Nephron (organoid): ENCODE measurements at regions not wholly inside any gene's neighbourhood (a gene's known extent, or its start where the extent isn't known, plus 50 kb on each side); places are given as distances from the start of the nearest gene placed in this dataset.

ENCODE experiments used
- H3K27ac Mint-ChIP-seq, 3 experiments: 2 replicates each; pipeline ENCODE4 v1.8.0; 2020; ENCODE audit warnings: mixed read lengths in 3 of 3, mild to moderate bottlenecking in 2 of 3, moderate library complexity in 1 of 3
- H3K27me3 Mint-ChIP-seq: 2 replicates; pipeline ENCODE4 v1.8.0; 2021; ENCODE audit warnings: low read depth, mild to moderate bottlenecking, moderate library complexity, mixed read lengths
- H3K36me3 Mint-ChIP-seq: 2 replicates; pipeline ENCODE4 v1.8.0; 2020; ENCODE audit warnings: low read depth, mixed read lengths
- H3K4me1 Mint-ChIP-seq: 2 replicates; pipeline ENCODE4 v1.8.0; 2020; ENCODE audit warnings: mixed read lengths
- H3K4me3 Mint-ChIP-seq, 3 experiments: 2 replicates each; pipeline ENCODE4 v1.8.0; 2020; ENCODE audit warnings: mild to moderate bottlenecking in 3 of 3, mixed read lengths in 3 of 3, moderate library complexity in 2 of 3
- H3K9me3 Mint-ChIP-seq: 2 replicates; pipeline ENCODE4 v1.8.0; 2020; ENCODE audit warnings: mixed read lengths
- TF ChIP-seq, protein P1 (sequence below), 3 experiments: fragments of 200-600 bp; sonication (generic); IDR thresholded peaks; one replicate each; pipeline ENCODE4 v1.5.0; 2021; ENCODE audit warnings: antibody characterized with exemption in 3 of 3; ENCODE audit not compliant: unreplicated experiment in 3 of 3

GRCh38 chr10:63919575-63920279 lies 398.5 kb downstream of the REEP3 start:
- no peaks in the 10 kb centered on the region for H3K36me3 Mint-ChIP-seq
- H3K27me3 Mint-ChIP-seq: no peaks in the 10 kb centered on the region
- peaks cover 45% of the 10 kb centered on the region for H3K4me1 Mint-ChIP-seq
- H3K9me3 Mint-ChIP-seq: no peaks in the 10 kb centered on the region
- H3K4me3 Mint-ChIP-seq: no peak overlapping the region
- TF ChIP-seq, protein P1, sequence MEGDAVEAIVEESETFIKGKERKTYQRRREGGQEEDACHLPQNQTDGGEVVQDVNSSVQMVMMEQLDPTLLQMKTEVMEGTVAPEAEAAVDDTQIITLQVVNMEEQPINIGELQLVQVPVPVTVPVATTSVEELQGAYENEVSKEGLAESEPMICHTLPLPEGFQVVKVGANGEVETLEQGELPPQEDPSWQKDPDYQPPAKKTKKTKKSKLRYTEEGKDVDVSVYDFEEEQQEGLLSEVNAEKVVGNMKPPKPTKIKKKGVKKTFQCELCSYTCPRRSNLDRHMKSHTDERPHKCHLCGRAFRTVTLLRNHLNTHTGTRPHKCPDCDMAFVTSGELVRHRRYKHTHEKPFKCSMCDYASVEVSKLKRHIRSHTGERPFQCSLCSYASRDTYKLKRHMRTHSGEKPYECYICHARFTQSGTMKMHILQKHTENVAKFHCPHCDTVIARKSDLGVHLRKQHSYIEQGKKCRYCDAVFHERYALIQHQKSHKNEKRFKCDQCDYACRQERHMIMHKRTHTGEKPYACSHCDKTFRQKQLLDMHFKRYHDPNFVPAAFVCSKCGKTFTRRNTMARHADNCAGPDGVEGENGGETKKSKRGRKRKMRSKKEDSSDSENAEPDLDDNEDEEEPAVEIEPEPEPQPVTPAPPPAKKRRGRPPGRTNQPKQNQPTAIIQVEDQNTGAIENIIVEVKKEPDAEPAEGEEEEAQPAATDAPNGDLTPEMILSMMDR (IDR thresholded peaks at IDR 0.05; ENCODE audit: unreplicated experiment in 3 of 3): no peak
- no peak overlapping the region for H3K27ac Mint-ChIP-seq

GRCh38 chr10:63920926-63921325 lies 399.7 kb downstream of the REEP3 start:
- Mint-ChIP-seq H3K4me1 (peaks cover 45% of the 10 kb centered on the region), H3K27ac (no peak overlapping the region), H3K36me3 (no peaks in the 10 kb centered on the region), H3K4me3 (no peak overlapping the region), H3K9me3 (no peaks in the 10 kb centered on the region), H3K27me3 (no peaks in the 10 kb centered on the region)
- TF ChIP-seq, protein P1 (IDR thresholded peaks at IDR 0.05; ENCODE audit: unreplicated experiment in 3 of 3): no peak

DNA sequence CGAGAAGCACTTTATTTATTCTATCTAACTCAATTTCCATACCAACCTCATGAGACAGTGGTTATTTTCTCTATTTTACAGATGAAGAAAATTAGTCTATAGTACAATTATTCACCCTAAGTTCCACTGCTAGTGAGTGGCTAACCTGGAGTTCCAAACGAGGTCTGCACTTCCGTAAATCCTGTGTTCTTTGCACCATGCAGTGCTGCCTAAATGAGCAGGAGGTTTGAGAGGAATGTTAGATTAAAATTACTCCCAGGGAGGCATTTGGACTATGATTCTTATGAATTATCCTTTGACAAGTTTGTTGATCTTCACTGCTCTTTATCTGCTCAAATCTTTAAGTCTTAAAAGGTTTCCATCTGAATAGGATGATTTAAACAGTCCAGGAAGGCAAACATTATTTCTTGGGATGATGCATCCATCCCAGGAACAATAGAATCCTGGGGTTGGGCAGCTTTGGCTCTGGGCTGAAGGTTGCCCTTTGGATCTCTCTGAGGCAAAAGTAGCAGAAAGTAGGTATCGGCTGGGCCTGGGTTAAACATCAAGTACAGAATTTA lies 400.8 kb downstream of the REEP3 start:
- no peaks in the 10 kb centered on the region for H3K36me3 Mint-ChIP-seq
- peaks cover 42% of the 10 kb centered on the region for H3K4me1 Mint-ChIP-seq
- H3K27ac Mint-ChIP-seq: no peak overlapping the region
- TF ChIP-seq, protein P1 (IDR thresholded peaks at IDR 0.05; ENCODE audit: unreplicated experiment in 3 of 3): no peak
- no peaks in the 10 kb centered on the region for H3K9me3 Mint-ChIP-seq
- no peaks in the 10 kb centered on the region for H3K27me3 Mint-ChIP-seq
- H3K4me3 Mint-ChIP-seq: no peak overlapping the region

DNA sequence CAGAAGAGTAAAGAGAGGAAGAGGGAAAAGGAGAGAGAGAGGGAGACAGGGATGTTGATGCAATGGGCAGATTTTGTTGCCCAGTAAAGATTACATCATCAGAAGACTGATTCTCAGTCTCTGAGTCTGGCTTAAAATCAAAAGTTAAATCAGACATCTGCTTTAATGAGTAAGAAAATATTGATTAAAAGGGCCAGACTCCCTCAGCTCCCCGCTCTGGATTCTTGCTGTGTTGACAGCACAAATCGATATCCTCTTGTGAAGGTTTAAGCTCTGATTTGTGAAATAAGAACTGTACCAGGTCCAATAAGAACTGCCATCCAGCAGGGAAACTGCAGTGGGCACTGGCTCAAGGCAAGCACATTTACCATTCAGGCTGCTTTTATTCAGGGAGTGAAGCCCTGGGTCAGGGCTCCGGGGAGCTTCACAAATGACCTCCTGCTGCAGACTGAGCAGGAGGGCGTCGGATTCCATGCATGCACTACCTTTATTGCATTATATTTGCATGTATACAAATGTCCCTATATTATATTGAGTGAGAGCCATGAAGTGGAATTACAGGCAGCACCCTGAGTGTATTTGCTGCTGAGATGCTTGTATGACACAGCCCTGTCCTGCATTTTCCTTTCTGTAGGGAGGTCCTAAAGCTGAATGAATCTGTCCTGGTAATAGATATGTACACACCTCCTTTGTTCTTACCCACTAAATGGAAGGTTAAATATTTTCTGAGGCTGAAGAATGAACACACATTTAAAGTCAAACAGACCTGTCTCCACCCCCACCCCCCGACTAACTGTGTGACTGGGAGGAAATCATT lies 401.5 kb downstream of the REEP3 start:
- no peak overlapping the region for H3K27ac Mint-ChIP-seq
- H3K36me3 Mint-ChIP-seq: no peaks in the 10 kb centered on the region
- no peaks in the 10 kb centered on the region for H3K27me3 Mint-ChIP-seq
- H3K9me3 Mint-ChIP-seq: no peaks in the 10 kb centered on the region
- H3K4me1 Mint-ChIP-seq: peaks cover 35% of the 10 kb centered on the region
- TF ChIP-seq, protein P1 (IDR thresholded peaks at IDR 0.05; ENCODE audit: unreplicated experiment in 3 of 3): no peak
- H3K4me3 Mint-ChIP-seq: no peak overlapping the region

DNA sequence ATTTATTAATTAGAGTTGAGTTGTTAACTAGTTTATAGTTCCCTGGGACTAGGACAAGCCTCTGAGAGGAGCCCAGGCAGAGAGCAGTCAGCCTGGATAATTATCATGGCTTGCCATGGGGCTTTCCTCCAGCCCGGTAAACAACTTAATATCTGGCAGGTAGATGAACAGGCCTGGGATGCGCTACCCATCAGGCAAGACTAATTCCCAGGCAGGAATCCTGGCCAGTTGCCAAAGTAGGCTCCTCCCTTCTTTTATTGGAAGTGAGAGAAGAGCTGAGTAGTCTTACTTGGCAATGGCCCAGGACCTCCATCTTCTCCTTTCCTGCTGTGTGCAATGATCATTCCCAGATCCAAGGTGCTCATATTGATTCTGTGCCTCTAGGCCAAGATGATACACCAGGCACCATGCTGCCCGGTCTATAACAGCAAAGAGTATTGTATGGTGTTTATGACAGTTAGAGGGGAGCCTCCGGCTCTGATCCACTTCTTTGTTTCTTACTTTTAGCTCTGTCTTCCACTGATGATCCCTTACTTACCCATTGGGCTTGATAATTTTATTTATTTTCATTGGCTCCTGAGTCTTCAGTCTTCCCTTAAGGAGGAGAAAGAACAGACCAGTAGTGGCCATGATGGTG lies 408.7 kb downstream of the REEP3 start:
- Mint-ChIP-seq H3K27ac (no peak overlapping the region), H3K4me3 (no peak overlapping the region), H3K4me1 (no peaks in the 10 kb centered on the region), H3K36me3 (no peaks in the 10 kb centered on the region), H3K27me3 (no peaks in the 10 kb centered on the region), H3K9me3 (no peaks in the 10 kb centered on the region)
- TF ChIP-seq, protein P1 (IDR thresholded peaks at IDR 0.05; ENCODE audit: unreplicated experiment in 3 of 3): no peak
